A673 (cell line): ENCODE measurements at regions not wholly inside any gene's neighbourhood (a gene's known extent, or its start where the extent isn't known, plus 50 kb on each side); places are given as distances from the start of the nearest gene placed in this dataset.

Experiments
- BruUV-seq: library from RNA; stranded (reverse); fragments of 400-500 nt; replicated peaks from 2 replicates; lab custom pipeline; 2021; lab: Mats Ljungman, UMichigan
- CTCF ChIA-PET: fragments of 300-600 bp; sonication (Branson Sonifier 250); formaldehyde crosslinking; loops from one replicate; lab custom pipeline; 2022; ENCODE audit warnings: antibody characterized with exemption; lab: Charles Lee
- POLR2A ChIA-PET: fragments of 300-600 bp; sonication (Branson Sonifier 250); formaldehyde crosslinking; loops from one replicate; lab custom pipeline; 2022; ENCODE audit warnings: antibody characterized with exemption; ENCODE audit not compliant: low non-redundant PET; lab: Charles Lee
- DNase-seq: peaks from one replicate; pipeline ENCODE4 v3.0.0-alpha.2; 2015; ENCODE audit warnings: low spot score
- H3K27ac ChIP-seq: fragments of 200-600 bp; sonication (generic); 2 replicates; pipeline ENCODE4 v1.5.1; 2016; ENCODE audit warnings: mixed run types, low read depth, mild to moderate bottlenecking, mixed read lengths, antibody characterized with exemption, low read length; ENCODE audit not compliant: poor library complexity, severe bottlenecking
- H3K27me3 ChIP-seq: fragments of 200-600 bp; sonication (generic); replicated peaks from 2 replicates; pipeline ENCODE4 v1.6.1; 2017; ENCODE audit warnings: mixed run types, low read depth, mild to moderate bottlenecking, mixed read lengths, antibody characterized with exemption, low read length; ENCODE audit not compliant: insufficient read depth, poor library complexity
- H3K36me3 ChIP-seq: fragments of 200-600 bp; sonication (generic); 2 replicates; pipeline ENCODE4 v1.6.1; 2016; ENCODE audit warnings: mixed run types, mild to moderate bottlenecking, mixed read lengths, antibody characterized with exemption, low read length; ENCODE audit not compliant: insufficient read depth, poor library complexity, severe bottlenecking
- H3K4me1 ChIP-seq: fragments of 200-600 bp; sonication (generic); 2 replicates; pipeline ENCODE4 v1.6.1; 2017; ENCODE audit warnings: mixed run types, mild to moderate bottlenecking, mixed read lengths, antibody characterized with exemption, low read length; ENCODE audit not compliant: insufficient read depth, poor library complexity, severe bottlenecking
- H3K4me3 ChIP-seq: fragments of 200-600 bp; sonication (generic); 2 replicates; pipeline ENCODE4 v1.5.1; 2016; ENCODE audit warnings: low read depth, mixed run types, mild to moderate bottlenecking, mixed read lengths, low read length; ENCODE audit not compliant: poor library complexity, severe bottlenecking
- H3K9me3 ChIP-seq: fragments of 200-600 bp; sonication (generic); 2 replicates; pipeline ENCODE4 v1.6.1; 2016; ENCODE audit warnings: mixed run types, low read depth, mild to moderate bottlenecking, mixed read lengths, antibody characterized with exemption, low read length; ENCODE audit not compliant: poor library complexity, severe bottlenecking
- EZH2 ChIP-seq: fragments of 200-600 bp; sonication (generic); IDR thresholded peaks from 2 replicates; pipeline ENCODE4 v1.6.1; 2017; ENCODE audit warnings: borderline replicate concordance, low read depth, mild to moderate bottlenecking, mixed read lengths, antibody characterized with exemption, low read length; ENCODE audit not compliant: poor library complexity, severe bottlenecking
- intact Hi-C: fragments of 100-400 bp; cut with micrococcal nuclease; formaldehyde crosslinking; loops from one replicate; pipeline ENCODE4 v1.10.0; 2022; ENCODE audit not compliant: unreplicated experiment
- TF ChIP-seq, protein P1 (sequence below): fragments of 300-800, 200-600 bp; sonication (generic); conservative IDR thresholded peaks from 2 replicates; pipeline ENCODE4 v1.5.1; 2017; ENCODE audit warnings: low read depth, mild to moderate bottlenecking, antibody characterized with exemption, low read length, moderate library complexity, mixed read lengths

DNA sequence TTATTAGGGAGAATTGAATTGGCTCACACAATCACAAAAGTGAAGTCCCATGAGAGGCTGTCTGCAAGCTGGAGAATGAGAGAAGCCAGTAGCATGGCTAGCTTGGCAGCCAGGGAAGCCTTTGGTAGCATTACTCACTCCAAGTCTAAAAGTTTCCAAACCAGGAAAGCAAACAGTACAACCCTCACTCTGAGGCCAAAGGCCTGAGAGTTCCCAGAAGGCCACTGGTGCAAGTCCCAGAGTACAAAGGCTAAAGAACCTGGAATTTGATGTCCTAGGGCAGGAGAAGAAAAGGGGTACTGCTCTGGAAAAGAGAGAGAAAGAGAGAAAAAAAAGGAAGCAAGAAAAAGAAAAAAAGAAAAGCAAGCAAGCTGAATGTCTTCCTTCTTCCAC, 318.2 kb downstream of the RND3 start:
- CTCF ChIA-PET, result no interaction called here
- BruUV-seq, result no TSS peak
- Histone ChIP-seq H3K9me3 (no peaks in the 10 kb centered on the region), H3K27ac (no peak overlapping the region), H3K36me3 (no peaks in the 10 kb centered on the region), H3K27me3 (no peaks in the 10 kb centered on the region), H3K4me3 (no peak overlapping the region), H3K4me1 (no peaks in the 10 kb centered on the region)
- POLR2A ChIA-PET, result no interaction called here
- TF ChIP-seq, protein P1, sequence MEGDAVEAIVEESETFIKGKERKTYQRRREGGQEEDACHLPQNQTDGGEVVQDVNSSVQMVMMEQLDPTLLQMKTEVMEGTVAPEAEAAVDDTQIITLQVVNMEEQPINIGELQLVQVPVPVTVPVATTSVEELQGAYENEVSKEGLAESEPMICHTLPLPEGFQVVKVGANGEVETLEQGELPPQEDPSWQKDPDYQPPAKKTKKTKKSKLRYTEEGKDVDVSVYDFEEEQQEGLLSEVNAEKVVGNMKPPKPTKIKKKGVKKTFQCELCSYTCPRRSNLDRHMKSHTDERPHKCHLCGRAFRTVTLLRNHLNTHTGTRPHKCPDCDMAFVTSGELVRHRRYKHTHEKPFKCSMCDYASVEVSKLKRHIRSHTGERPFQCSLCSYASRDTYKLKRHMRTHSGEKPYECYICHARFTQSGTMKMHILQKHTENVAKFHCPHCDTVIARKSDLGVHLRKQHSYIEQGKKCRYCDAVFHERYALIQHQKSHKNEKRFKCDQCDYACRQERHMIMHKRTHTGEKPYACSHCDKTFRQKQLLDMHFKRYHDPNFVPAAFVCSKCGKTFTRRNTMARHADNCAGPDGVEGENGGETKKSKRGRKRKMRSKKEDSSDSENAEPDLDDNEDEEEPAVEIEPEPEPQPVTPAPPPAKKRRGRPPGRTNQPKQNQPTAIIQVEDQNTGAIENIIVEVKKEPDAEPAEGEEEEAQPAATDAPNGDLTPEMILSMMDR, result no peak
- DNase-seq, result no peak
- intact Hi-C loops, result no loop called here

DNA sequence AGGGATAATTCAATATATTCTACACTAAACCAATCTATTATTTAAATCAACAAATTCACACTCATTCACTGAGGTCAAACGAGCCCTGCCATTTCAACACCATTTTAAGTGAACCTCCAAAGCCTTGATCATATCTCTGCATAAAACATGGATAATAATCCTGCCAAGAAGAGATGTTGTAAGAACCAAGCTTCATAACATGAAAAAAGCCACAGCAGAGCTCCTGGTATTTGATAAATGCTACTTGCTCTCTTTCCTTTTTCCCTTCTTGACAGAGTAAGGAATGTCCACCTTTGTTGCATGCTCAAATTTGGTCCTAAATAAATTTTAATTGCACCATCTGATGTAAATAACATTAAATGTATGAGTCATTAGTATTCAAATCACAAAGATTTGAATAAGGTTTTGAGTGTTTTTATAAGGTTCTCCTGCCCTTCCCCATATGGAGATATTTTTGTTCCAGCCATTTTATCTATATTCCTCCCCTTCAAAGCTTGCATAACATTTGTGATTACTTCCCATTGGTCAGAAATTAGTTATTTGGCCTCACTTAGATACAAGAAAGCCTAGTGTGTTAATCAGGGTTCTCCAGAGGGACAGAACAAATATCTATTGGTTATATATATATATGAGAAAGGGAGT, 318.8 kb downstream of the RND3 start:
- intact Hi-C loops, result no loop called here

DNA sequence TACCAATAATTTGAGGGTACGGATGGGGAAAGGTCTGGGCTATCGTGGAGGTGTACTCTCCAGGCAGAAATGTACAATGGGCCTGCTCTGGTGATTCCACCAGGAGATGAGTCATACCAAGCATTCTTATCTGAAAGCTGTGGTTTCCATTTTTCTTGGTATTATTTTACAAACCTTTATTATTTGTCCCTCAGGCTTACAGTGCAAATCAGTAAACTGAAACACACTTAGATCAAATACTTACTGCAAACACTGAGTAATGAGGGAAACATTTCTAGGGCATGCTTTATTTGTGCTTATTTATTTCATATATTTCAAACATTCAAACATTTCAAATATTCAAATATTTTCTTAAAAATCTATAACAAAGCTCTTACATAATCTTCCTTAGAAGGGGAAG, 319.8 kb downstream of the RND3 start:
- POLR2A ChIA-PET, result no interaction called here
- Histone ChIP-seq H3K4me1 (no peaks in the 10 kb centered on the region), H3K36me3 (no peaks in the 10 kb centered on the region), H3K27me3 (no peaks in the 10 kb centered on the region), H3K9me3 (no peaks in the 10 kb centered on the region), H3K4me3 (no peak overlapping the region), H3K27ac (no peak overlapping the region)
- DNase-seq, result no peak
- TF ChIP-seq, protein P1, result no peak
- no peak for TF ChIP-seq EZH2
- CTCF ChIA-PET, result no interaction called here
- no TSS peak for BruUV-seq
- intact Hi-C loops, result no loop called here

More for the DNA sequence above, 318.8 kb downstream of the RND3 start:
- H3K27me3 ChIP-seq, result no peaks in the 10 kb centered on the region
- ChIA-PET CTCF (no interaction called here), POLR2A (no interaction called here)
- no peak overlapping the region for H3K4me3 ChIP-seq
- H3K4me1 ChIP-seq, result no peaks in the 10 kb centered on the region
- H3K9me3 ChIP-seq, result no peaks in the 10 kb centered on the region
- no peak for TF ChIP-seq EZH2
- TF ChIP-seq, protein P1, result no peak
- no TSS peak for BruUV-seq
- no peaks in the 10 kb centered on the region for H3K36me3 ChIP-seq
- DNase-seq, result no peak
- H3K27ac ChIP-seq, result no peak overlapping the region
